ENCODE measurements at regions not wholly inside any gene's neighbourhood (a gene's known extent, or its start where the extent isn't known, plus 50 kb on each side); places are given as distances from the start of the nearest gene placed in this dataset.

DNA sequence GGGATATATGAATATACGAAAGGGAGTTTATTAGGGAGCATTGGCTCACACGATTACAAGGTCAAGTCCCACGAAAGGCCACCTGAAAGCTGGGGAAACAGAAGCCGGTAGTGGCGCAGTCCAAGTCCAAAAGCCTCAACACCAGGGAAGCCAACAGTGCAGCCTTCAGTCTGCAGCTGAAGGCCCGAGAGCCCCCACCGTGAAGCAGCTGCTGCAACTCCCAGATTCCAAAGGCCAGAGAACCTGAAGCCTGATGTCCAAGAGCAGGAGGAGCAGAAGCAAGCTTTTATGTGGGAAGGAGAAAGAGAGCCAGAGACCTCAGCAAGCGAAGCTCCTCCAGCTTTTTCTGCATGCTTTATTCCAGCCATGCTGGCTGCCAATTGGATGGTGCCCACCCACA lies 275.8 kb downstream of the PTTG2 start:
- Histone ChIP-seq H3K9ac (ENCODE audit: low read length) (no peak overlapping the region), H3K4me3 (ENCODE audit: low read length) (no peak overlapping the region), H3K9me3 (ENCODE audit: low read length) (no peaks in the 10 kb centered on the region), H3K27me3 (ENCODE audit: insufficient read depth, low read depth, low read length) (no peaks in the 10 kb centered on the region), H2AFZ (ENCODE audit: low read depth, low read length) (no peak overlapping the region), H3F3A (ENCODE audit: insufficient read depth, low read length, poor library complexity, severe bottlenecking) (no peaks in the 10 kb centered on the region), H3K79me2 (replicated peaks; ENCODE audit: insufficient read depth, low read length) (no peaks in the 10 kb centered on the region), H3K27ac (ENCODE audit: low read length) (no peak overlapping the region), H4K20me1 (ENCODE audit: insufficient read depth) (no peaks in the 10 kb centered on the region), H3K9me2 (ENCODE audit: insufficient read depth, low read length) (no peaks in the 10 kb centered on the region), H3K36me3 (ENCODE audit: insufficient read depth, low read length) (no peaks in the 10 kb centered on the region), H3K4me2 (ENCODE audit: low read length) (no peak overlapping the region)
- TF ChIP-seq POLR2AphosphoS5 (IDR thresholded peaks at IDR 0.05) = no peak
- no peak for TF ChIP-seq CTCF (IDR thresholded peaks at IDR 0.05; ENCODE audit: poor library complexity, severe bottlenecking)

- H3K36me3 ChIP-seq (ENCODE audit: insufficient read depth, low read length) = no peaks in the 10 kb centered on the region
- no peaks in the 10 kb centered on the region for H3K79me2 ChIP-seq (replicated peaks; ENCODE audit: insufficient read depth, low read length)
Measured at GRCh38 chr4:38236503-38236902, 276.3 kb downstream of the PTTG2 start.

DNA sequence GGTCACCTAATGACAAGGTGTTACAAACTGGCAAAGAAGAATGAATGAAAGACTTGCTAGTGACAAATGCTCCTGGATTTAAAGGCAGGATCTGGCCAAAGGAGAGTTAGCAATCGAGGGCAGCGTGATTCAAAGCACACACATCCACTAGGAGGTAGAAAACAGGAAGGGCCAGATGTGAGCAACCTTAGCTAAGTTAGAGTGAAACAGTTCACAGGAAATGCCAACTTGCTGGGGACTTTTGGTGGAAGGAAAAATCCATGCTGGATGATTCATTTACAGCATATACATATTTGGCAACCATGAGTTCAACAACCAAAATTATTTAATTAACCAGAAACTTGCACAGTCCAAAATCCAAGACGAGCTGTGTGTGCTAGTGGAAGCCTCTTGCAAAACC lies 276.9 kb downstream of the PTTG2 start:
- no peak for TF ChIP-seq RAD21 (conservative IDR thresholded peaks at IDR 0.05)
- TF ChIP-seq SMC3 (conservative IDR thresholded peaks at IDR 0.05; ENCODE audit: poor library complexity) = no peak
- no peak for TF ChIP-seq CTCF (IDR thresholded peaks at IDR 0.05; ENCODE audit: poor library complexity, severe bottlenecking)
- no peak for TF ChIP-seq EP300 (conservative IDR thresholded peaks at IDR 0.05; ENCODE audit: poor library complexity, severe bottlenecking)
- TF ChIP-seq EZH2 (IDR thresholded peaks at IDR 0.05; ENCODE audit: borderline replicate concordance, insufficient read depth, low read length, poor library complexity, severe bottlenecking) = no peak
- no peak for TF ChIP-seq POLR2AphosphoS5 (IDR thresholded peaks at IDR 0.05)
- TF ChIP-seq TAF1 (IDR thresholded peaks at IDR 0.05; ENCODE audit: low read depth) = no peak
- TF ChIP-seq, protein P1, sequence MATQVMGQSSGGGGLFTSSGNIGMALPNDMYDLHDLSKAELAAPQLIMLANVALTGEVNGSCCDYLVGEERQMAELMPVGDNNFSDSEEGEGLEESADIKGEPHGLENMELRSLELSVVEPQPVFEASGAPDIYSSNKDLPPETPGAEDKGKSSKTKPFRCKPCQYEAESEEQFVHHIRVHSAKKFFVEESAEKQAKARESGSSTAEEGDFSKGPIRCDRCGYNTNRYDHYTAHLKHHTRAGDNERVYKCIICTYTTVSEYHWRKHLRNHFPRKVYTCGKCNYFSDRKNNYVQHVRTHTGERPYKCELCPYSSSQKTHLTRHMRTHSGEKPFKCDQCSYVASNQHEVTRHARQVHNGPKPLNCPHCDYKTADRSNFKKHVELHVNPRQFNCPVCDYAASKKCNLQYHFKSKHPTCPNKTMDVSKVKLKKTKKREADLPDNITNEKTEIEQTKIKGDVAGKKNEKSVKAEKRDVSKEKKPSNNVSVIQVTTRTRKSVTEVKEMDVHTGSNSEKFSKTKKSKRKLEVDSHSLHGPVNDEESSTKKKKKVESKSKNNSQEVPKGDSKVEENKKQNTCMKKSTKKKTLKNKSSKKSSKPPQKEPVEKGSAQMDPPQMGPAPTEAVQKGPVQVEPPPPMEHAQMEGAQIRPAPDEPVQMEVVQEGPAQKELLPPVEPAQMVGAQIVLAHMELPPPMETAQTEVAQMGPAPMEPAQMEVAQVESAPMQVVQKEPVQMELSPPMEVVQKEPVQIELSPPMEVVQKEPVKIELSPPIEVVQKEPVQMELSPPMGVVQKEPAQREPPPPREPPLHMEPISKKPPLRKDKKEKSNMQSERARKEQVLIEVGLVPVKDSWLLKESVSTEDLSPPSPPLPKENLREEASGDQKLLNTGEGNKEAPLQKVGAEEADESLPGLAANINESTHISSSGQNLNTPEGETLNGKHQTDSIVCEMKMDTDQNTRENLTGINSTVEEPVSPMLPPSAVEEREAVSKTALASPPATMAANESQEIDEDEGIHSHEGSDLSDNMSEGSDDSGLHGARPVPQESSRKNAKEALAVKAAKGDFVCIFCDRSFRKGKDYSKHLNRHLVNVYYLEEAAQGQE (IDR thresholded peaks at IDR 0.05; ENCODE audit: borderline replicate concordance) = no peak
- no peak for TF ChIP-seq MXI1 (conservative IDR thresholded peaks at IDR 0.05; ENCODE audit: poor library complexity, severe bottlenecking)
- Histone ChIP-seq H3K9me3 (ENCODE audit: low read length) (no peaks in the 10 kb centered on the region), H2AFZ (ENCODE audit: low read depth, low read length) (no peak overlapping the region), H3K27ac (ENCODE audit: low read length) (no peak overlapping the region), H3K36me3 (ENCODE audit: insufficient read depth, low read length) (no peaks in the 10 kb centered on the region), H3K9ac (ENCODE audit: low read length) (no peak overlapping the region), H3K4me3 (ENCODE audit: low read length) (no peak overlapping the region), H3K9me2 (ENCODE audit: insufficient read depth, low read length) (no peaks in the 10 kb centered on the region), H3K27me3 (ENCODE audit: insufficient read depth, low read depth, low read length) (no peaks in the 10 kb centered on the region), H3F3A (ENCODE audit: insufficient read depth, low read length, poor library complexity, severe bottlenecking) (no peaks in the 10 kb centered on the region), H3K4me2 (ENCODE audit: low read length) (no peak overlapping the region), H3K79me2 (replicated peaks; ENCODE audit: insufficient read depth, low read length) (no peaks in the 10 kb centered on the region), H4K20me1 (ENCODE audit: insufficient read depth) (no peaks in the 10 kb centered on the region)

More at GRCh38 chr4:38236503-38236902, 276.3 kb downstream of the PTTG2 start:
- Histone ChIP-seq H3K4me3 (ENCODE audit: low read length) (no peak overlapping the region), H3K27me3 (ENCODE audit: insufficient read depth, low read depth, low read length) (no peaks in the 10 kb centered on the region), H2AFZ (ENCODE audit: low read depth, low read length) (no peak overlapping the region), H3K9me2 (ENCODE audit: insufficient read depth, low read length) (no peaks in the 10 kb centered on the region), H3K4me2 (ENCODE audit: low read length) (no peak overlapping the region), H3K9ac (ENCODE audit: low read length) (no peak overlapping the region), H3K27ac (ENCODE audit: low read length) (no peak overlapping the region), H4K20me1 (ENCODE audit: insufficient read depth) (no peaks in the 10 kb centered on the region), H3K9me3 (ENCODE audit: low read length) (no peaks in the 10 kb centered on the region), H3F3A (ENCODE audit: insufficient read depth, low read length, poor library complexity, severe bottlenecking) (no peaks in the 10 kb centered on the region)
- no peak for TF ChIP-seq POLR2AphosphoS5 (IDR thresholded peaks at IDR 0.05)
